Neural cell (in vitro differentiated cells): ENCODE measurements at regions not wholly inside any gene's neighbourhood (a gene's known extent, or its start where the extent isn't known, plus 50 kb on each side); places are given as distances from the start of the nearest gene placed in this dataset.

Experiments
- CTCF ChIP-seq: fragments of 450-650 bp; IDR thresholded peaks from 2 replicates; pipeline ENCODE4 v1.5.1; 2014; ENCODE audit warnings: antibody characterized with exemption, mild to moderate bottlenecking, moderate library complexity; ENCODE audit not compliant: poor library complexity, severe bottlenecking
- MXI1 ChIP-seq: fragments of 450-650 bp; conservative IDR thresholded peaks from 2 replicates; pipeline ENCODE4 v1.6.1; 2014; ENCODE audit warnings: antibody characterized with exemption, mild to moderate bottlenecking; ENCODE audit not compliant: poor library complexity, severe bottlenecking
- POLR2AphosphoS5 ChIP-seq: IDR thresholded peaks from 2 replicates; pipeline ENCODE4 v1.6.1; 2012

- TF ChIP-seq CTCF (no peak), POLR2AphosphoS5 (no peak), MXI1 (no peak)
Measured at GRCh38 chrX:96002431-96002830, 682.2 kb upstream of the DIAPH2 start.
